PC-9 (cell line): ENCODE measurements at regions not wholly inside any gene's neighbourhood (a gene's known extent, or its start where the extent isn't known, plus 50 kb on each side); places are given as distances from the start of the nearest gene placed in this dataset.

ENCODE experiments used
- BruUV-seq: library from RNA; stranded (reverse); fragments of 400-500 nt; replicated peaks from 2 replicates; lab custom pipeline; 2021; lab: Mats Ljungman, UMichigan
- CTCF ChIA-PET: fragments of 300-600 bp; sonication (Branson Sonifier 250); formaldehyde crosslinking; loops from one replicate; lab custom pipeline; 2022; ENCODE audit warnings: antibody characterized with exemption; lab: Charles Lee
- POLR2A ChIA-PET: fragments of 300-600 bp; sonication (Branson Sonifier 250); formaldehyde crosslinking; loops from one replicate; lab custom pipeline; 2022; ENCODE audit warnings: antibody characterized with exemption; ENCODE audit not compliant: unreplicated experiment; lab: Charles Lee
- DNase-seq, 2 experiments: peaks; one replicate each; pipeline versions ENCODE4 v3.0.0 to v3.0.0-alpha.2; 2015 to 2022; ENCODE audit warnings: mixed read lengths in 1 of 2
- H2AFZ ChIP-seq: fragments of 200-600 bp; sonication (generic); 2 replicates; pipeline ENCODE4 v1.8.1; 2017; ENCODE audit warnings: antibody characterized with exemption
- H3F3A ChIP-seq: fragments of 200-600 bp; sonication (generic); 2 replicates; pipeline ENCODE4 v1.8.1; 2017; ENCODE audit warnings: antibody characterized with exemption, mild to moderate bottlenecking, low read depth; ENCODE audit not compliant: insufficient read depth
- H3K27ac ChIP-seq: fragments of 200-600 bp; sonication (generic); 2 replicates; pipeline ENCODE4 v1.6.1; 2016; ENCODE audit warnings: mixed run types
- H3K27me3 ChIP-seq: fragments of 200-600 bp; sonication (generic); 2 replicates; pipeline ENCODE4 v1.6.1; 2016; ENCODE audit warnings: low read depth, mixed run types; ENCODE audit not compliant: insufficient read depth
- H3K36me3 ChIP-seq: fragments of 200-600 bp; sonication (generic); 2 replicates; pipeline ENCODE4 v1.6.1; 2016; ENCODE audit warnings: low read depth, mixed run types
- H3K4me1 ChIP-seq: fragments of 200-600 bp; sonication (generic); replicated peaks from 2 replicates; pipeline ENCODE4 v1.6.1; 2016; ENCODE audit warnings: mixed run types; ENCODE audit not compliant: insufficient read depth
- H3K4me2 ChIP-seq: fragments of 200-600 bp; sonication (generic); 2 replicates; pipeline ENCODE4 v1.6.1; 2017; ENCODE audit warnings: mixed run types
- H3K4me3 ChIP-seq: fragments of 200-600 bp; sonication (generic); 2 replicates; pipeline ENCODE4 v1.6.1; 2016; ENCODE audit warnings: mixed run types
- H3K79me2 ChIP-seq: fragments of 200-600 bp; sonication (generic); 2 replicates; pipeline ENCODE4 v1.6.1; 2017; ENCODE audit warnings: low read depth, mixed run types
- H3K9me2 ChIP-seq: fragments of 200-600 bp; sonication (generic); 2 replicates; pipeline ENCODE4 v1.8.1; 2017; ENCODE audit warnings: mild to moderate bottlenecking; ENCODE audit not compliant: insufficient read depth
- H3K9me3 ChIP-seq: fragments of 200-600 bp; sonication (generic); 2 replicates; pipeline ENCODE4 v1.8.1; 2016; ENCODE audit warnings: low read depth; ENCODE audit not compliant: insufficient read depth
- H4K20me1 ChIP-seq: fragments of 200-600 bp; sonication (generic); 2 replicates; pipeline ENCODE4 v1.8.1; 2017; ENCODE audit not compliant: insufficient read depth
- EZH2 ChIP-seq: fragments of 200-600 bp; sonication (generic); IDR thresholded peaks from 2 replicates; pipeline ENCODE4 v1.8.0; 2017; ENCODE audit warnings: antibody characterized with exemption, low read depth
- intact Hi-C: fragments of 100-400 bp; cut with micrococcal nuclease; formaldehyde crosslinking; loops from one replicate; pipeline ENCODE4 v1.10.0; 2022; ENCODE audit not compliant: unreplicated experiment
- TF ChIP-seq, protein P1 (sequence below): fragments of 200-600 bp; sonication (generic); conservative IDR thresholded peaks from 2 replicates; pipeline ENCODE4 v1.6.1; 2017; ENCODE audit warnings: mixed run types, antibody characterized with exemption, mild to moderate bottlenecking, moderate library complexity

DNA sequence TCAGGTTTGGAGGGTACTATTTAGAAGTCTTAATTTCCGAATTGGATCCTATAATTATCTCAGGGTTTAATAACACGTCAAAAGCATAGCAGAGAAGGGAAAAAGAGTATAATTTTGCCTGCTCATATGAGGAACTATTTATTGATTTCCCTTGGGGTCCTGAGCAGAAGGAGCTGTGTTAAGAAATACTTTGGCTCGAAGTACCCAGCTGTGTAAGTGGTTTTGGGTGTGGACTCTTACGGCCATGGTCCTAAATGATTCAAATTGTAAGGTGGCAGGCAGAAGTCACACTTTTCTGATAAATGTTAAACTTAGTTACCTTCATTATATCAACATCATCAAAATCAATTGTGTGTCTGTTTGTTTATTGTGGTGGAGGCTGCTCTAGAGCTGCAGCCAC, 190.4 kb downstream of the MTRR start:
- no peaks in the 10 kb centered on the region for H3K9me2 ChIP-seq
- no peaks in the 10 kb centered on the region for H3K9me3 ChIP-seq
- no TSS peak for BruUV-seq
- no peak overlapping the region for H3K4me3 ChIP-seq
- H3K36me3 ChIP-seq, result no peaks in the 10 kb centered on the region
- H3K27ac ChIP-seq, result no peak overlapping the region
- ChIA-PET POLR2A (no interaction called here), CTCF (no interaction called here)
- no peaks in the 10 kb centered on the region for H3K79me2 ChIP-seq
- intact Hi-C loops, result no loop called here
- TF ChIP-seq, protein P1, sequence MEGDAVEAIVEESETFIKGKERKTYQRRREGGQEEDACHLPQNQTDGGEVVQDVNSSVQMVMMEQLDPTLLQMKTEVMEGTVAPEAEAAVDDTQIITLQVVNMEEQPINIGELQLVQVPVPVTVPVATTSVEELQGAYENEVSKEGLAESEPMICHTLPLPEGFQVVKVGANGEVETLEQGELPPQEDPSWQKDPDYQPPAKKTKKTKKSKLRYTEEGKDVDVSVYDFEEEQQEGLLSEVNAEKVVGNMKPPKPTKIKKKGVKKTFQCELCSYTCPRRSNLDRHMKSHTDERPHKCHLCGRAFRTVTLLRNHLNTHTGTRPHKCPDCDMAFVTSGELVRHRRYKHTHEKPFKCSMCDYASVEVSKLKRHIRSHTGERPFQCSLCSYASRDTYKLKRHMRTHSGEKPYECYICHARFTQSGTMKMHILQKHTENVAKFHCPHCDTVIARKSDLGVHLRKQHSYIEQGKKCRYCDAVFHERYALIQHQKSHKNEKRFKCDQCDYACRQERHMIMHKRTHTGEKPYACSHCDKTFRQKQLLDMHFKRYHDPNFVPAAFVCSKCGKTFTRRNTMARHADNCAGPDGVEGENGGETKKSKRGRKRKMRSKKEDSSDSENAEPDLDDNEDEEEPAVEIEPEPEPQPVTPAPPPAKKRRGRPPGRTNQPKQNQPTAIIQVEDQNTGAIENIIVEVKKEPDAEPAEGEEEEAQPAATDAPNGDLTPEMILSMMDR, result no peak
- no peak for TF ChIP-seq EZH2
- no peaks in the 10 kb centered on the region for H3F3A ChIP-seq
- H2AFZ ChIP-seq, result no peak overlapping the region
- H3K4me2 ChIP-seq, result no peak overlapping the region
- peaks cover 95% of the 10 kb centered on the region for H3K27me3 ChIP-seq
- no peaks in the 10 kb centered on the region for H3K4me1 ChIP-seq
- no peaks in the 10 kb centered on the region for H4K20me1 ChIP-seq
- DNase-seq, result no peak

- Histone ChIP-seq H3K79me2 (no peaks in the 10 kb centered on the region), H2AFZ (no peak overlapping the region), H3K27ac (no peak overlapping the region), H3K4me2 (no peak overlapping the region), H3K9me2 (no peaks in the 10 kb centered on the region), H3K4me3 (no peak overlapping the region), H3K36me3 (no peaks in the 10 kb centered on the region), H3K27me3 (peaks cover 87% of the 10 kb centered on the region), H4K20me1 (no peaks in the 10 kb centered on the region), H3K4me1 (no peaks in the 10 kb centered on the region), H3K9me3 (no peaks in the 10 kb centered on the region), H3F3A (no peaks in the 10 kb centered on the region)
- BruUV-seq, result no TSS peak
- ChIA-PET POLR2A (no interaction called here), CTCF (no interaction called here)
- intact Hi-C loops, result no loop called here
- DNase-seq, result no peak
- TF ChIP-seq EZH2, result no peak
- TF ChIP-seq, protein P1, result no peak
Observed at GRCh38 chr5:8060235-8060952, 191.4 kb downstream of the MTRR start.

GRCh38 chr5:8060953-8061429, 192.0 kb downstream of the MTRR start:
- no peak overlapping the region for H3K4me2 ChIP-seq
- no peaks in the 10 kb centered on the region for H3K79me2 ChIP-seq
- no peak overlapping the region for H3K4me3 ChIP-seq
- H4K20me1 ChIP-seq, result no peaks in the 10 kb centered on the region
- no peak overlapping the region for H3K27ac ChIP-seq
- POLR2A ChIA-PET, result no interaction called here
- TF ChIP-seq, protein P1, result no peak
- TF ChIP-seq EZH2, result no peak
- no TSS peak for BruUV-seq
- no peak overlapping the region for H2AFZ ChIP-seq
- CTCF ChIA-PET, result no interaction called here
- H3K9me2 ChIP-seq, result no peaks in the 10 kb centered on the region
- DNase-seq, result no peak
- H3K36me3 ChIP-seq, result no peaks in the 10 kb centered on the region
- intact Hi-C loops, result no loop called here
- H3K9me3 ChIP-seq, result no peaks in the 10 kb centered on the region
- peaks cover 81% of the 10 kb centered on the region for H3K27me3 ChIP-seq
- no peaks in the 10 kb centered on the region for H3F3A ChIP-seq
- H3K4me1 ChIP-seq, result no peaks in the 10 kb centered on the region
